ENCODE measurements at regions not wholly inside any gene's neighbourhood (a gene's known extent, or its start where the extent isn't known, plus 50 kb on each side); places are given as distances from the start of the nearest gene placed in this dataset.

GRCh38 chr3:30181581-30181980, 424.8 kb upstream of the TGFBR2 start:
- Histone ChIP-seq H4K20me1 (ENCODE audit: insufficient read depth, low read length) (no peaks in the 10 kb centered on the region), H3K27me3 (ENCODE audit: insufficient read depth, low read length) (no peaks in the 10 kb centered on the region), H3K27ac (ENCODE audit: low read depth, low read length) (no peak overlapping the region), H3K4me1 (ENCODE audit: insufficient read depth, low read length) (peaks cover 7% of the 10 kb centered on the region), H3K9me3 (ENCODE audit: low read depth, low read length) (no peaks in the 10 kb centered on the region), H3K79me2 (ENCODE audit: insufficient read depth, low read length) (no peaks in the 10 kb centered on the region), H2AFZ (ENCODE audit: low read length) (no peak overlapping the region), H3K4me3 (ENCODE audit: insufficient read depth, low read length) (no peak overlapping the region), H3K36me3 (ENCODE audit: insufficient read depth, low read length) (no peaks in the 10 kb centered on the region), H3K4me2 (ENCODE audit: insufficient read depth, low read length) (no peak overlapping the region)
- TF ChIP-seq CTCF (IDR thresholded peaks at IDR 0.05; ENCODE audit: extremely low read depth, low read depth, low read length): no peak
- DNase-seq (ENCODE audit: insufficient read length, low spot score, missing footprints): no peak

- no peaks in the 10 kb centered on the region for H4K20me1 ChIP-seq (ENCODE audit: insufficient read depth, low read length)
- TF ChIP-seq CTCF (IDR thresholded peaks at IDR 0.05; ENCODE audit: extremely low read depth, low read depth, low read length): no peak
- H3K9me3 ChIP-seq (ENCODE audit: low read depth, low read length): no peaks in the 10 kb centered on the region
- no peaks in the 10 kb centered on the region for H3K27me3 ChIP-seq (ENCODE audit: insufficient read depth, low read length)
- no peak for DNase-seq (ENCODE audit: insufficient read length, low spot score, missing footprints)
- peaks cover 7% of the 10 kb centered on the region for H3K4me1 ChIP-seq (ENCODE audit: insufficient read depth, low read length)
- H3K79me2 ChIP-seq (ENCODE audit: insufficient read depth, low read length): no peaks in the 10 kb centered on the region
- no peaks in the 10 kb centered on the region for H3K36me3 ChIP-seq (ENCODE audit: insufficient read depth, low read length)
- no peak overlapping the region for H3K4me3 ChIP-seq (ENCODE audit: insufficient read depth, low read length)
- peak overlapping the region; percentile 13 for H2AFZ ChIP-seq (ENCODE audit: low read length)
- H3K27ac ChIP-seq (ENCODE audit: low read depth, low read length): no peak overlapping the region
- no peak overlapping the region for H3K4me2 ChIP-seq (ENCODE audit: insufficient read depth, low read length)
Measured at GRCh38 chr3:30183421-30183820, 423.0 kb upstream of the TGFBR2 start.

- Histone ChIP-seq H3K4me2 (ENCODE audit: insufficient read depth, low read length) (no peak overlapping the region), H3K27ac (ENCODE audit: low read depth, low read length) (no peak overlapping the region), H3K4me3 (ENCODE audit: insufficient read depth, low read length) (no peak overlapping the region), H3K4me1 (ENCODE audit: insufficient read depth, low read length) (peaks cover 7% of the 10 kb centered on the region), H3K9me3 (ENCODE audit: low read depth, low read length) (no peaks in the 10 kb centered on the region), H3K79me2 (ENCODE audit: insufficient read depth, low read length) (no peaks in the 10 kb centered on the region), H3K27me3 (ENCODE audit: insufficient read depth, low read length) (no peaks in the 10 kb centered on the region), H4K20me1 (ENCODE audit: insufficient read depth, low read length) (no peaks in the 10 kb centered on the region), H2AFZ (ENCODE audit: low read length) (peak overlapping the region; percentile 12), H3K36me3 (ENCODE audit: insufficient read depth, low read length) (no peaks in the 10 kb centered on the region)
- no peak for TF ChIP-seq CTCF (IDR thresholded peaks at IDR 0.05; ENCODE audit: extremely low read depth, low read depth, low read length)
- DNase-seq (ENCODE audit: insufficient read length, low spot score, missing footprints): no peak
Measured at GRCh38 chr3:30184091-30184810, 422.1 kb upstream of the TGFBR2 start.

GRCh38 chr3:30185872-30186271, 420.5 kb upstream of the TGFBR2 start:
- H3K27me3 ChIP-seq (ENCODE audit: insufficient read depth, low read length): no peaks in the 10 kb centered on the region
- no peak overlapping the region for H3K27ac ChIP-seq (ENCODE audit: low read depth, low read length)
- no peaks in the 10 kb centered on the region for H3K36me3 ChIP-seq (ENCODE audit: insufficient read depth, low read length)
- TF ChIP-seq CTCF (IDR thresholded peaks at IDR 0.05; ENCODE audit: extremely low read depth, low read depth, low read length): no peak
- no peak overlapping the region for H2AFZ ChIP-seq (ENCODE audit: low read length)
- peaks cover under 1% of the 10 kb centered on the region for H3K4me1 ChIP-seq (ENCODE audit: insufficient read depth, low read length)
- no peaks in the 10 kb centered on the region for H3K9me3 ChIP-seq (ENCODE audit: low read depth, low read length)
- H3K4me2 ChIP-seq (ENCODE audit: insufficient read depth, low read length): no peak overlapping the region
- no peak overlapping the region for H3K4me3 ChIP-seq (ENCODE audit: insufficient read depth, low read length)
- no peak for DNase-seq (ENCODE audit: insufficient read length, low spot score, missing footprints)
- no peaks in the 10 kb centered on the region for H3K79me2 ChIP-seq (ENCODE audit: insufficient read depth, low read length)
- H4K20me1 ChIP-seq (ENCODE audit: insufficient read depth, low read length): no peaks in the 10 kb centered on the region
